RWPE1 (cell line): ENCODE measurements at regions not wholly inside any gene's neighbourhood (a gene's known extent, or its start where the extent isn't known, plus 50 kb on each side); places are given as distances from the start of the nearest gene placed in this dataset.
A peak's percentile ranks its signal among the peaks of the same experiment; 100 is the strongest.
"Not testable (repeated sequence)": the region's sequence is repeated elsewhere in the genome, so short reads cannot be mapped to it uniquely, and the experiment has no call there.

Experiments
- CTCF ChIA-PET: fragments of 350-600 bp; sonication (Branson Sonifier 250); formaldehyde crosslinking; extraction: SDS; loops from one replicate; lab custom pipeline; 2021; lab: Yijun Ruan, JAX
- POLR2A ChIA-PET: fragments of 400-600 bp; formaldehyde crosslinking; extraction: SDS; loops from one replicate; lab custom pipeline; 2020; ENCODE audit warnings: antibody characterized with exemption; ENCODE audit not compliant: low non-redundant PET; lab: Yijun Ruan, JAX
- DNase-seq: peaks from one replicate; pipeline ENCODE4 v3.0.0; 2012; ENCODE audit warnings: low spot score
- H3K27ac ChIP-seq: fragments of 450-650 bp; 2 replicates; pipeline ENCODE4 v1.5.1; 2017
- TF ChIP-seq, protein P1 (sequence below): fragments of 450-650 bp; conservative IDR thresholded peaks from 2 replicates; pipeline ENCODE4 v1.5.1; 2017; ENCODE audit warnings: low read depth, mild to moderate bottlenecking

DNA sequence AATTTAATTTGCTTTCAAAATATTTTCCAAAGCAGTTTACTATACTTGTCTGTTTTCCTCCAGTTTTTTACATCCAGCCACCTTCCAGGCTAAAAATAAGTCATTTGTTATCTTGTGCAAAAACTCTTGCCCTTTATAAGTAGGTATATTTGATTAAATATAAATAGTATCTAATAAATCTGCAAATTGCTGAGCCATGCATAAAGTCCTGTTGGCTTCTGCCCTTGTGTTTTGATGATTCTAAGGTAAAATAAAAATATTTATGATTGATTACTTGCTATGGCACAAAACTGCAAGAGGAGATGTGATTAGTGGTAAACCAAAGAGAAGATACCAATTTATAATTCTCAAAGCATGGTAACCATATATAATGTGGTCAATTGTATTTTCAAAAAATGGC is 1026.7 kb downstream of the EPHA3 start:
- DNase-seq: no peak
- CTCF ChIA-PET: no interaction called here
- POLR2A ChIA-PET: no interaction called here
- TF ChIP-seq, protein P1, sequence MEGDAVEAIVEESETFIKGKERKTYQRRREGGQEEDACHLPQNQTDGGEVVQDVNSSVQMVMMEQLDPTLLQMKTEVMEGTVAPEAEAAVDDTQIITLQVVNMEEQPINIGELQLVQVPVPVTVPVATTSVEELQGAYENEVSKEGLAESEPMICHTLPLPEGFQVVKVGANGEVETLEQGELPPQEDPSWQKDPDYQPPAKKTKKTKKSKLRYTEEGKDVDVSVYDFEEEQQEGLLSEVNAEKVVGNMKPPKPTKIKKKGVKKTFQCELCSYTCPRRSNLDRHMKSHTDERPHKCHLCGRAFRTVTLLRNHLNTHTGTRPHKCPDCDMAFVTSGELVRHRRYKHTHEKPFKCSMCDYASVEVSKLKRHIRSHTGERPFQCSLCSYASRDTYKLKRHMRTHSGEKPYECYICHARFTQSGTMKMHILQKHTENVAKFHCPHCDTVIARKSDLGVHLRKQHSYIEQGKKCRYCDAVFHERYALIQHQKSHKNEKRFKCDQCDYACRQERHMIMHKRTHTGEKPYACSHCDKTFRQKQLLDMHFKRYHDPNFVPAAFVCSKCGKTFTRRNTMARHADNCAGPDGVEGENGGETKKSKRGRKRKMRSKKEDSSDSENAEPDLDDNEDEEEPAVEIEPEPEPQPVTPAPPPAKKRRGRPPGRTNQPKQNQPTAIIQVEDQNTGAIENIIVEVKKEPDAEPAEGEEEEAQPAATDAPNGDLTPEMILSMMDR: no peak
- no peak overlapping the region for H3K27ac ChIP-seq

- POLR2A ChIA-PET: no interaction called here
- H3K27ac ChIP-seq: no peak overlapping the region
- DNase-seq: no peak
- TF ChIP-seq, protein P1: no peak
- CTCF ChIA-PET: no interaction called here
These were observed 1029.2 kb downstream of the EPHA3 start for GRCh38 chr3:90136456-90137191.

DNA sequence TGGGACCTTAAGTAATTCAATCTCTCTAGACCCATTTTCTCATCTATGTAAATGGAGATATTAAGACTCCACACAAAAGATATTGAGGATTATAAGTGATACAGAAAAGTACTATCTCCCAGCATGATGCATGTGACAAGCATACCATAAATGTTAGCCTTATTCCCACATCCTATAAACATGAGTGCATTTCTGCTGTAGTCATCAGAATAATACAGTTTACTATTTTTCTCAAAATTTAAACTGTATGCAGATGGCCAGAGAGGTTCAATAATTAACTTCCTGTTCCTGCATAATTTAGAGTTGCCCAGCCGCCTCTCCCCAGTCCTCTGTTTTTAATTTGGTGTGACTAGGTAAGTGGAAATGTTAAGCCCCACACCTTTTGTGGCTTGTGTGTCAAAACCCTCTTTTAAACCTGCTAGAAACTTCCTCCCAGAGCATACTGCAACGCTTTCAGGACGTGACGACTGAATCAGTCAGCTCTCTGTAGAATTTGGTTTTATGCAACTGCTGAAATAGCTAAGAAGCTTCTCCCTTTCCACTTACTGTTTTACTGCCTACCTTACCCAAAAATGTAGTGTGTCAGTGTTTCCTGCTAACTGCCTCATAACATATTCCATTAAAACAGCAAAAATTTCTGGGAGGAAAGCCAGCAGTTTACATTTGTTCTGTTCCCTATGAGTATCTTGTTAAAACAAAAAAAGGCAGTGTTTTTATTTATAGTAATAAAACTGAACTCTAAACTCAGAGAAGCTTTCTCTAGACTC is 1037.9 kb downstream of the EPHA3 start:
- no peak overlapping the region for H3K27ac ChIP-seq
- ChIA-PET CTCF (no interaction called here), POLR2A (no interaction called here)
- no peak for DNase-seq
- TF ChIP-seq, protein P1: no peak

DNA sequence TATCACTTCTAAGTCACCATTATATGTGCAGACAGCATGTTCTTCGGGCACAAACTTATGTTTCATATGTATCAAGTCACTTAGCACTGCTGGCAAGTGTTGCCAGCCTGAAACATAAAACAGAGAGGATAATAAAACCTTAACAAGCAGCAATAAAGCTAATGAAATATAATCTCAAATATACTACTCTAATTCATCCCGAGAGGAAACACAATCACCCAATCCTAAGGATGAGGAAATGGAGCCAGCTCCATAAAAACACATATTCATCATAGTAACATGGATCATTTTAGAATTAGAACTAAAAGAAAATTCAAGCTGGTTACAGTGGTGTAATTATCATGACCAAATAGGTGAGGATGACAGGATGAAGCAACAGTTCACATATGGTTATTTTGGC is 1072.7 kb downstream of the EPHA3 start:
- no peak overlapping the region for H3K27ac ChIP-seq
- DNase-seq: no peak
- ChIA-PET POLR2A (no interaction called here), CTCF (no interaction called here)
- TF ChIP-seq, protein P1: no peak

GRCh38 chr3:90180543-90180942 is 1073.1 kb downstream of the EPHA3 start:
- DNase-seq: no peak
- TF ChIP-seq, protein P1: no peak
- CTCF ChIA-PET: no interaction called here
- no peak overlapping the region for H3K27ac ChIP-seq
- POLR2A ChIA-PET: no interaction called here

DNA sequence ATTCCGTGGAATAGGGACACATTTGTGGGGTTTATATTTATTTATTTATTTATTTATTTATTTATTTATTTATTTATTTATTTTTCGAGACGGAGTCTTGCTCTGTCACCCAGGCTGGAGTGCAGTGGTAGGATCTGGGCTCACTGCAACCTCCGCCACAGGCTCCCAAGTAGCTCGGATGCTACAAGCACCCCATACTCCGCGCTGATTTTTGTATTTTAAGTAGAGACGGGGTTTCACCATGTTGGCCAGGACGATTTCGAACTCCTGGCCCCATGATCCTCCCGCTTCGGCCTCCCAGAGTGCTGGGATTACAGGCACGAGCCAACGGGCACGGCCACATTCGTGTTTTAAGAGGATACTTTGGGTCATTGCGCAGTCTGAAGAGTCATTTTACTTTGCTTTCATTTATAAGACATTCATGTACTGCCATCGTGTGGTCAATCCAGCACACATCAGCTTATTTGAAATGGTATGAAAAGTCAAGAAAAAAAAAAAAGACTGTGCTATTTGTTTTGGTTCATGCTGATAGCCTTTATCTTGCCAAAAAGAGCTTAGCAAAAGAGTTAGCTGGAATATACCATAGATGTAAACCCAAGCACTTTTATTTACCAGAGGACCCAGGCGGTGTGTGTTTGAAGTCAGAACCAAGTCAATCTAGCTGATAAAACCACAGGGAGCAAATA is 1075.0 kb downstream of the EPHA3 start:
- DNase-seq, H3K27ac ChIP-seq, POLR2A ChIA-PET: not testable (repeated sequence)
- TF ChIP-seq, protein P1: peak; percentile 34
- CTCF ChIA-PET: interaction anchor here (0.9 kb wide), 1 partner anchor 15 kb away, joined by 4 read pairs; no protein-coding TSS in a partner anchor
